Activated naive CD4-positive, alpha-beta T cell treated with anti-CD3 and anti-CD28 coated beads, Interleukin-2, amount 10 ng/mL, durations not matched to agents 7 days and 5 days (primary cell): ENCODE measurements at regions not wholly inside any gene's neighbourhood (a gene's known extent, or its start where the extent isn't known, plus 50 kb on each side); places are given as distances from the start of the nearest gene placed in this dataset.

Experiments
- CTCF ChIA-PET: fragments of 350-600 bp; sonication (Branson Sonifier 250); formaldehyde crosslinking; loops from one replicate; lab custom pipeline; 2021; ENCODE audit warnings: antibody characterized with exemption; lab: Charles Lee
- DNase-seq: peaks from one replicate; pipeline ENCODE4 v3.0.0-alpha.2; 2020
- H3K27ac Mint-ChIP-seq: one replicate; pipeline ENCODE4 v1.8.0; 2021; ENCODE audit warnings: mild to moderate bottlenecking, moderate library complexity, mixed read lengths
- H3K27me3 Mint-ChIP-seq: one replicate; pipeline ENCODE4 v1.8.0; 2021; ENCODE audit warnings: mild to moderate bottlenecking, mixed read lengths
- H3K36me3 Mint-ChIP-seq: one replicate; pipeline ENCODE4 v1.8.0; 2021; ENCODE audit warnings: mixed read lengths
- H3K4me1 Mint-ChIP-seq: one replicate; pipeline ENCODE4 v1.8.0; 2021; ENCODE audit warnings: mixed read lengths
- H3K4me3 Mint-ChIP-seq: one replicate; pipeline ENCODE4 v1.8.0; 2021; ENCODE audit warnings: mild to moderate bottlenecking, moderate library complexity, mixed read lengths
- H3K9me3 Mint-ChIP-seq: one replicate; pipeline ENCODE4 v1.8.0; 2021; ENCODE audit warnings: mixed read lengths

- Mint-ChIP-seq H3K27ac (no peak overlapping the region), H3K27me3 (no peaks in the 10 kb centered on the region), H3K36me3 (no peaks in the 10 kb centered on the region), H3K4me1 (no peaks in the 10 kb centered on the region), H3K9me3 (peaks cover 2% of the 10 kb centered on the region), H3K4me3 (no peak overlapping the region)
- no peak for DNase-seq
- CTCF ChIA-PET, result no interaction called here
Observed at GRCh38 chr12:74105434-74105833, 432.2 kb upstream of the ATXN7L3B start.

- Mint-ChIP-seq H3K9me3 (no peaks in the 10 kb centered on the region), H3K27ac (no peak overlapping the region), H3K4me3 (no peak overlapping the region), H3K36me3 (no peaks in the 10 kb centered on the region), H3K27me3 (no peaks in the 10 kb centered on the region), H3K4me1 (no peaks in the 10 kb centered on the region)
- DNase-seq, result no peak
- CTCF ChIA-PET, result no interaction called here
Observed at GRCh38 chr12:74108729-74109128, 428.9 kb upstream of the ATXN7L3B start.

- H3K36me3 Mint-ChIP-seq, result no peaks in the 10 kb centered on the region
- DNase-seq, result peak; percentile 20
- no peak overlapping the region for H3K4me3 Mint-ChIP-seq
- no peaks in the 10 kb centered on the region for H3K9me3 Mint-ChIP-seq
- no peaks in the 10 kb centered on the region for H3K4me1 Mint-ChIP-seq
- CTCF ChIA-PET, result interaction anchor here (0.6 to 1.2 kb wide), 2 partner anchors 304 to 1797 kb away, joined by 3 read pairs; no protein-coding TSS in a partner anchor
- H3K27ac Mint-ChIP-seq, result no peak overlapping the region
- H3K27me3 Mint-ChIP-seq, result no peaks in the 10 kb centered on the region
Observed at GRCh38 chr12:74111688-74112360, 425.8 kb upstream of the ATXN7L3B start.

GRCh38 chr12:74119811-74120362 lies 417.7 kb upstream of the ATXN7L3B start:
- DNase-seq, result no peak
- Mint-ChIP-seq H3K27ac (no peak overlapping the region), H3K27me3 (no peaks in the 10 kb centered on the region), H3K9me3 (no peaks in the 10 kb centered on the region), H3K4me1 (no peaks in the 10 kb centered on the region), H3K4me3 (no peak overlapping the region), H3K36me3 (no peaks in the 10 kb centered on the region)
- CTCF ChIA-PET, result no interaction called here

GRCh38 chr12:74120644-74121043 lies 417.0 kb upstream of the ATXN7L3B start:
- H3K27ac Mint-ChIP-seq, result no peak overlapping the region
- no peak for DNase-seq
- no peaks in the 10 kb centered on the region for H3K36me3 Mint-ChIP-seq
- no peaks in the 10 kb centered on the region for H3K4me1 Mint-ChIP-seq
- no peaks in the 10 kb centered on the region for H3K9me3 Mint-ChIP-seq
- H3K4me3 Mint-ChIP-seq, result no peak overlapping the region
- CTCF ChIA-PET, result no interaction called here
- no peaks in the 10 kb centered on the region for H3K27me3 Mint-ChIP-seq

GRCh38 chr12:74129702-74130101 lies 407.9 kb upstream of the ATXN7L3B start:
- Mint-ChIP-seq H3K4me3 (no peak overlapping the region), H3K36me3 (no peaks in the 10 kb centered on the region), H3K27me3 (no peaks in the 10 kb centered on the region)

GRCh38 chr12:74144396-74144795 lies 393.2 kb upstream of the ATXN7L3B start:
- CTCF ChIA-PET, result no interaction called here
- no peak for DNase-seq
- H3K9me3 Mint-ChIP-seq, result no peaks in the 10 kb centered on the region
- no peaks in the 10 kb centered on the region for H3K4me1 Mint-ChIP-seq
- no peak overlapping the region for H3K4me3 Mint-ChIP-seq
- no peaks in the 10 kb centered on the region for H3K36me3 Mint-ChIP-seq
- no peak overlapping the region for H3K27ac Mint-ChIP-seq
- no peaks in the 10 kb centered on the region for H3K27me3 Mint-ChIP-seq

More at GRCh38 chr12:74129702-74130101, 407.9 kb upstream of the ATXN7L3B start:
- H3K27ac Mint-ChIP-seq, result no peak overlapping the region
- DNase-seq, result no peak
- H3K9me3 Mint-ChIP-seq, result peaks cover 3% of the 10 kb centered on the region
- CTCF ChIA-PET, result no interaction called here
- no peaks in the 10 kb centered on the region for H3K4me1 Mint-ChIP-seq

GRCh38 chr12:74145328-74145727 lies 392.3 kb upstream of the ATXN7L3B start:
- Mint-ChIP-seq H3K27ac (no peak overlapping the region), H3K36me3 (no peaks in the 10 kb centered on the region), H3K9me3 (no peaks in the 10 kb centered on the region), H3K27me3 (no peaks in the 10 kb centered on the region), H3K4me3 (no peak overlapping the region), H3K4me1 (no peaks in the 10 kb centered on the region)
- CTCF ChIA-PET, result interaction anchor here (0.6 kb wide), 1 partner anchor 220 kb away, joined by 3 read pairs; no protein-coding TSS in a partner anchor
- no peak for DNase-seq

GRCh38 chr12:74148849-74149248 lies 388.8 kb upstream of the ATXN7L3B start:
- Mint-ChIP-seq H3K9me3 (no peaks in the 10 kb centered on the region), H3K27me3 (no peaks in the 10 kb centered on the region), H3K4me3 (no peak overlapping the region), H3K4me1 (no peaks in the 10 kb centered on the region), H3K36me3 (no peaks in the 10 kb centered on the region), H3K27ac (no peak overlapping the region)
- CTCF ChIA-PET, result no interaction called here
- DNase-seq, result no peak

- no peak overlapping the region for H3K27ac Mint-ChIP-seq
- no peak for DNase-seq
- no peaks in the 10 kb centered on the region for H3K36me3 Mint-ChIP-seq
- H3K9me3 Mint-ChIP-seq, result no peaks in the 10 kb centered on the region
- no peaks in the 10 kb centered on the region for H3K27me3 Mint-ChIP-seq
- CTCF ChIA-PET, result no interaction called here
- no peak overlapping the region for H3K4me3 Mint-ChIP-seq
- H3K4me1 Mint-ChIP-seq, result no peaks in the 10 kb centered on the region
Observed at GRCh38 chr12:74152370-74152769, 385.3 kb upstream of the ATXN7L3B start.

GRCh38 chr12:74166096-74166495 lies 371.5 kb upstream of the ATXN7L3B start:
- CTCF ChIA-PET, result no interaction called here
- H3K36me3 Mint-ChIP-seq, result no peaks in the 10 kb centered on the region
- no peaks in the 10 kb centered on the region for H3K27me3 Mint-ChIP-seq
- peaks cover 3% of the 10 kb centered on the region for H3K9me3 Mint-ChIP-seq
- H3K4me1 Mint-ChIP-seq, result no peaks in the 10 kb centered on the region
- H3K4me3 Mint-ChIP-seq, result no peak overlapping the region
- no peak for DNase-seq
- no peak overlapping the region for H3K27ac Mint-ChIP-seq

- Mint-ChIP-seq H3K4me1 (no peaks in the 10 kb centered on the region), H3K27me3 (no peaks in the 10 kb centered on the region), H3K27ac (no peak overlapping the region), H3K9me3 (peaks cover 4% of the 10 kb centered on the region), H3K36me3 (no peaks in the 10 kb centered on the region), H3K4me3 (no peak overlapping the region)
- DNase-seq, result no peak
- CTCF ChIA-PET, result no interaction called here
Observed at GRCh38 chr12:74169607-74170006, 368.0 kb upstream of the ATXN7L3B start.

GRCh38 chr12:74170645-74171477 lies 366.8 kb upstream of the ATXN7L3B start:
- H3K27ac Mint-ChIP-seq, result no peak overlapping the region
- no peaks in the 10 kb centered on the region for H3K27me3 Mint-ChIP-seq
- H3K4me1 Mint-ChIP-seq, result no peaks in the 10 kb centered on the region
- peaks cover 4% of the 10 kb centered on the region for H3K9me3 Mint-ChIP-seq
- CTCF ChIA-PET, result no interaction called here
- H3K36me3 Mint-ChIP-seq, result no peaks in the 10 kb centered on the region
- no peak for DNase-seq
- no peak overlapping the region for H3K4me3 Mint-ChIP-seq

GRCh38 chr12:74171478-74171909 lies 366.1 kb upstream of the ATXN7L3B start:
- Mint-ChIP-seq H3K4me1 (no peaks in the 10 kb centered on the region), H3K9me3 (peaks cover 4% of the 10 kb centered on the region), H3K4me3 (no peak overlapping the region), H3K27ac (no peak overlapping the region), H3K36me3 (no peaks in the 10 kb centered on the region), H3K27me3 (no peaks in the 10 kb centered on the region)
- CTCF ChIA-PET, result no interaction called here
- no peak for DNase-seq
